Hematopoietic multipotent progenitor cell treated with erythropoietin and hydrocortisone succinate and interleukin-3 and kit ligand, for 8 days (in vitro differentiated cells): ENCODE measurements at regions not wholly inside any gene's neighbourhood (a gene's known extent, or its start where the extent isn't known, plus 50 kb on each side); places are given as distances from the start of the nearest gene placed in this dataset.
"Not testable (repeated sequence)": the region's sequence is repeated elsewhere in the genome, so short reads cannot be mapped to it uniquely, and the experiment has no call there.

Experiments used
- DNase-seq: peaks from one replicate; pipeline ENCODE4 v3.0.0-alpha.2; 2015

DNA sequence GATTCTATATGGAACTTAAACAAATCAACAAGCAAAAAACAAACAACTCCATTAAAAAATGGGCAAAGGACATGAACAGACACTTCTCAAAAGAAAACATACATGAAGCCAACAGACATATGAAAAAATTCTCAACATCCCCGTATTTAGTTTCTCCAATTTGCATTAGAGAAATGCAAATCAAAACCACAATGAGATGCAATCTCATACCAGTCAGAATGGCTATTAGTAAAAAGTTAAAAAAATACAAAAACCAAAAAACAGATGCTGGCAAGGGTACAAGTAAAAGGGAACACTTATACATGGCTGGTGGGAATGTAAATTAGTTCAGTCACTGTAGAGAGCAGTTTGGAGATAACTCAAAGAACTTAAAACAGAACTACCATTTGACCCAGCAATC, 342.1 kb upstream of the NUDT12 start:
- DNase-seq, result no peak

- no peak for DNase-seq
Observed at GRCh38 chr5:103902893-103903292, 340.3 kb upstream of the NUDT12 start.

DNA sequence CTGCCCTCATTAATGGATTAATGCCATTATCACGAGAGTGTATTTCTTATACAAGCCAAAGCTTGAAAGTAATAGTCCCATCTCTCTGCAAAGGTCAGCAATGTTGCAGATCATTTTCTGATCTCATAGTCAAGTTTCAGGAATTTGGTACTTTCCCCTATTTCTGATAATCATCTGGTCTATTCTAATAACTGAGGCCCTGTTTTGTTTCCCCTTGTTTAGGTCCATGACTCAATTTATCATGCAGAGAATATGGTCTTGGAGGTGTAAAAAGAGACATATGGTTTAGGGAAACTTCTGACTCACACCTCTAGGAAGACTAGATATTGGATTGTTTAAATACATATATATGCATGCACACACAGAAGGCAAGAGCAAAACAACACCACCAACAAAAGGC, 339.3 kb upstream of the NUDT12 start:
- DNase-seq, result no peak

DNA sequence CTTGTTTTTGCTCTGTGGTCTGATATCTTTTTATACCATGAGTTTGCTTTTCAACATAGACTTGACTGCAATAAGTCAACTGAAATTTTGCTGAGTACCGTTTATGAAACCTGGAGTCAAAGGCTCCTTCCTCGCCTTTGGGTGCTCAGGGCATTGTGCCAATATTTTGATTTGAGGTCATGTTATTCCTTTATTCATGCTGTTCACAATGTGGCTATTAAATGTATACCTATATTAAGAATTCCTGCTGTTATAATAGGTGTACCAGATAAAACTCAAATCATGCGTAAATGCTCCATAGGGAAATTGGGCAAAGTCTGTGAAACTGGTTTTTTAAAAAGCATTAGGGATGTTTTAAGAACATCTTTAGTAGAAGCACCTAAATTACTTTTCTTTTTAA, 334.0 kb upstream of the NUDT12 start:
- no peak for DNase-seq

GRCh38 chr5:103895738-103896137, 333.1 kb upstream of the NUDT12 start:
- no peak for DNase-seq

DNA sequence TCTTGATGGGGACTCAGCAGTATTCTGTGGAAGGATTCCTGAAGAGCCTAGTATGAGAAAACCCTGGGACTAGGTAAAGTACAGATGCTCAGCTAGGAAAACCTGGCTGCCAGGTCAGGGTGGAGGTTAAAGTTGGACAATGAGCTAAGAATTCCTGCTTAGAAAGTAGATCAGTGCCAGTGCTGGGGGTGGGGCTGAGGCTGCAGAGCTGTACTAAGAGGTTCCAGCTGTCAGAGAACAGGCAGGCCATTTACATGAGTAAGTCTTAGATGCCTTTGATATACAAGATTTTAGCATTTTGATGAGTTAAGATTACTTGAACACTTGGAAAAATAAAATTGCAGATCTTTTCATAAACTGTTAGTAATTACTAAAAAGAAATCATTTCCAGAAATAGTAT, 332.3 kb upstream of the NUDT12 start:
- DNase-seq, result no peak

DNA sequence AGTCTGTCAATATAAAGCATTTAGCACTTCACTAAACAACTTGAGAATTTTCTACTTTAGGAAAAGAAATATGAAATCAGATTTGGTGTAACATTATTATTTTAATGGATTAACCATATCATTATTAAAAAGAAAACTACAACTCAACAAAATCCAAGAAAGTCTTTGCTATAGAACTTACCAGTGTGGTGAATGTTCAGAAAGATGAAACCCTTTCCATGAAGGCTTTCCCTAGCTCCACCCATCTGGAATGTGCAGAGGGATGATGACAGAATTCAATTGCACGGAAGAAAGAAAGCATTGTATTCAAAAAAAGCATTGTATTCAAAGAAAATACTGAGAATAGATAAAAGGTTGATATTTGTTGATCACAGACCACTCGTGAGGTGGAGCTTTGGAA, 328.6 kb upstream of the NUDT12 start:
- no peak for DNase-seq

GRCh38 chr5:103890313-103890712, 327.7 kb upstream of the NUDT12 start:
- DNase-seq, result no peak

DNA sequence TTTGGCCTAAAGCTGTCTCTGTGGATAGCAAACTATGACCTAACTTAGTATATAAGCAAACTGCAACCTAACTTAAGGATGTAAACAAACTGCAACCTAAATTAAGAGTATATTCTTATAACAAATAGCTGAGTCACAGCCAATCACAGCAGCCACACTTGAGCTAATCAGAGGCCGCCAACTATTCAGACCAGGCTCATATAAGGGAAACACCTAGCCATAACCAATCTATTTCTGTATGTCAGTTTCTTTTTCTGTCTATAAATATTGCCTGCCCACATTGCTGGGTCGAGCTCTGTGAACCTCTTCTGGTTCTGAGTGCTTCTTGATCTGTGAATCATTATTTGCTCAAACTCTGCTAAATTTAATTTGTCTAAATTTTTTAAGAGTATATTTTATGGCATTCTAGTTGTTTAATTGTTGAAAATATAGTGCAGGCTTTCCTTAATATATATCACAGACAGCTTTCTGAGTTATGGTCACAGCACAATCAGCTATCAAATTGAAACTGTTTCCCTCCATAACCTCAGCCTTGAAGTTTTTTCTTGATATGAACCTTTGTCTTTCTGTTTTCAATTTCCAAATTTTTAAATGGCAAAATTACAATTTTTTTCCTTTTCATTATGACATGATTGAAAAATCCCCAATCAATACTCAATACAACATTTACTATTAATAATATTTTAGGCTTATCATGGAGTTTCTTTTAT, 327.1 kb upstream of the NUDT12 start:
- DNase-seq, result no peak

GRCh38 chr5:103886826-103887225, 324.2 kb upstream of the NUDT12 start:
- DNase-seq, result no peak

- DNase-seq, result no peak
Observed at GRCh38 chr5:103883143-103883542, 320.6 kb upstream of the NUDT12 start.

DNA sequence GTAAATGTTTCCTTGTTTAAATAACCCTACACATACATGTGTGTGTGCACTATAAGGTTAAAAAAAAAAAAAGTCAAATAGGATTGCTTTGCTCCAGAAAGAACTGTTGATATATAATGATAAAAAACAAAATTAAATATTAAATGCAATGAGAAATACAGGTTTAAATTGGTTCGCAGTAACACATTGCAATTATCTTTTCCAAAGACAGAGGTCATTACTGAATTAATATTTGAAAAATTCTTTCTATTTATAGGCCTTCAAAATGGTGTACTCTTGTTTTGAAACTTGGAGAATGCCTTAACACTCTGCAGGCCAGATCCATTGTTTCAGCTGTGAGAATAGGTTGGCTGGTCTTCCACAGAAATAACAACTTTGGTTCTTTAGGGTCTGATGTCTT, 319.0 kb upstream of the NUDT12 start:
- DNase-seq, result no peak

- no peak for DNase-seq
Observed at GRCh38 chr5:103867857-103868598, 305.4 kb upstream of the NUDT12 start.

- no peak for DNase-seq
Observed at GRCh38 chr5:103866169-103866568, 303.6 kb upstream of the NUDT12 start.

- DNase-seq, result no peak
Observed at GRCh38 chr5:103862398-103862797, 299.8 kb upstream of the NUDT12 start.

DNA sequence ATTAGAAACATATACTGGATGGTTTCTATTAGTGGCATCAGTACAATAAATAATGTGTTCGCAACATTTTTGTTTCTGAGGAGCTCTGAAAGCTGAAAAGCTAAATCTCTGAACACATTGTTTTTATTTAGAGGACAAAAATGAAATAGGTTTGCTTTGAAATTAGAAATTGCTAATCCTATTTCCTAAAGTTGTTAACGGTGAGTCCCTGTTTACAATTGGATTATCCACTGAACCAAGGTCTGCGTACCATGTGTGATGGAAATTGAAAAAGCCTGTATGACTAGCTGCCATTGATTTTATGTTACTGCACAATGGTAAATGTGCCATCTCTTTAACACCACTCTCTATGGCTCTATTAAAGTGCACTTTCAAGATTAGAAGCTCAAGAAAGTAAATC, 297.7 kb upstream of the NUDT12 start:
- DNase-seq, result no peak

GRCh38 chr5:103858367-103858766, 295.8 kb upstream of the NUDT12 start:
- not testable (repeated sequence) for DNase-seq

- no peak for DNase-seq
Observed at GRCh38 chr5:103851091-103851490, 288.5 kb upstream of the NUDT12 start.

DNA sequence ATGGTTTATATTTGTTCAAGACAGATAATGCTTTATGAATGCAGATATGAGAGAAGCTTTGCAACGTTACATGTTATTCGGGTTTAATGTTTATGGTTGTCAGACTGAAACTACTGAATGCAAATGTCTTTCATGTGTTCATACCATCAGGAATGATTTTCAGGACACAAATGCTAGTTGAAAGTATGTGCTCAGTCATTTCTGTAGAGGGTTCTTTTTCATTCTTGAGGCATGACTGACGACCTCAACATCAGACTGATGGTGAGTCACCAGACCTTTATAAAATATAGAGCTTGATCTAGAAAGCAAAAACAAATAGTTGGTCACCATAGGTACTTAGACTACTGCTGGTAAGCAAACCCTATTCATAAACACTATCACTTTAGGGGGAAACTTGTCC, 287.3 kb upstream of the NUDT12 start:
- DNase-seq, result no peak

DNA sequence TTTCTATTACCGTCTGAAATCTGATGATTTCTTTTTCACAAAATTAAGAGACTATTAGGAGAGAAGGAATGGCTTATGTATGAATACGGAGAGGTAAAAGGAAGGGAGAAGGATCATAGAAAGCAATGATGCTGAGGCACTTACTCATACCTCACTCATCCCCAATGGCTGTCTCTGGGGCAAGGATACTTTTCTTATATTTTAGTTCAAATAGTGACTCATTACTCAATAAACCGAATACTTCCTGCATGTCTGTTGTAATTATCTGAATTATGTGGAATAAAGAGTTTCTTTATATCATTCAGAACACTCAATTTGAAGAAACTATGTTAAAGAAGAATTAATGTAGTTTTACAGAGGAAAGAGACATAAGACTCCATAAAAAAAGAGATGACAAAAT, 284.5 kb upstream of the NUDT12 start:
- no peak for DNase-seq

GRCh38 chr5:103842936-103843335, 280.3 kb upstream of the NUDT12 start:
- no peak for DNase-seq

DNA sequence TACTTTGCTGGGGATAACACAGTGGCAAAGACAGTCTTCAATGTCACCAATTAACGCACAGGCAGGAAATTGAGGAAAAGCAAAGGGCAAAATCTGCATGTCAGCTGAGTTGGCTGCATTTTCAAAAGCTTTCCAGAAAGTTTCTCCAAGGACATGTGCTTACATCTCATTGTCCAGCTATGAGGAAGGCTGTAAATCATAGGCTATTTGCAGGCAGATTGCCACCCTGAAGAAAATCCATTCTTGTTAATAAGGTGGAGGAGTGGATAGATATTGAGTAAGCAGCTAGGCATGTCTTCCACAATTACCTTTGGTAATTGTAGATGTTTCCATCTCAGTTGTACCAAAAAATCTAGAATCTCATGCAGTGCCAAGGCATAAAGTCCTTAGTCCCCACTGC, 278.0 kb upstream of the NUDT12 start:
- DNase-seq, result no peak

GRCh38 chr5:103834216-103834615, 271.6 kb upstream of the NUDT12 start:
- no peak for DNase-seq

GRCh38 chr5:103829585-103829984, 267.0 kb upstream of the NUDT12 start:
- DNase-seq, result no peak

DNA sequence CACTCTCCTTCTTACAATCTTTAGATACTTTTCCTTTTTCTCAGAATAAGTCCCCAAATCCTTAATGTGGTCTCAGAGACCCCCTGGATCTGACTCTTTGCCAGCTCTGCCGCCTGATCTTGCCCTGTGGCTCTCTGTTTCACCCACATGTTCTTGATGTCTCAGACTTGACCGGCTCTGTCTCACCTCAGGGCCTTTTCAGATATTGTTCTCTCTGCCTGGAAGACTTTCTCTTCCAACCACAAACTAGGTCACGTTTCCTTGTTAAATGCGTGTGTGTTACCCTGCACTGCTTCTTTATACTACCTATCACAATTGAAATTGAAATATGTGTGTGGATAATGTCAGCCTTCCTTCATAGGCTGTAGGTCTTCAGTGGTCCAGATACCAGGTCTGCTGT, 265.4 kb upstream of the NUDT12 start:
- DNase-seq, result no peak
